Activated T-helper 1 cell treated with Interleukin-2 at 50 U/mL for 16 hours (primary cell): ENCODE measurements at regions not wholly inside any gene's neighbourhood (a gene's known extent, or its start where the extent isn't known, plus 50 kb on each side); places are given as distances from the start of the nearest gene placed in this dataset.

Experiments
- DNase-seq: peaks from one replicate; pipeline ENCODE4 v3.0.0-alpha.2; 2020; ENCODE audit warnings: low read depth

DNA sequence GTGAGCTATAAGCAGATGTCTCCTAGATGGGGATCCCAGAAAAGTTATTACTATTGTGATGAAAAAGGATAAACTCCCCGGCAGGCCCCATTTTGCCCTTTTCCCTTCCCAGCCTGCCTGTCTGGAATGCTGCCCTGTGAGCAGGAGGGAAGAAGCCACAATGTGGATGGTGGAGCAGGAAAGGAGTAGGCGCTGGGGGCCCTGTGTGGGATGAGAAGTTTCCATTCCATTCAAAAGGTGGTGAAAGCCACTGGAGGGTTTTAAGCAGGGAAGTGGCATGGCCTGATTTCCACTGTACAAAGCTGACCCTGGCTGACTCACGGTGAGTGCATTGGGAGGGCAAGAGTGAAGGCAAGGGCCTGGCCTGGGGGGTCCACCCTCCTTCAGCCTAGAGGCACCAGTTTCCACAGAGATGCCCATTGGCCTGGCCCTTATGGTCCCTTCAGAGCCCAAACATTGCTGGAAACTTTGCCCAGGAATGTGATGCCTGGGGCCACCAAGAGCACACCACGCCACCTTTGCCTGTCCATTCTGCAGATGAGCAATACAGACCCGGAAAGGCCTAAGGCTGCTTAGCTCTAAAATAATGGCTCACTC is 206.9 kb downstream of the RPLP1 start:
- no peak for DNase-seq

DNA sequence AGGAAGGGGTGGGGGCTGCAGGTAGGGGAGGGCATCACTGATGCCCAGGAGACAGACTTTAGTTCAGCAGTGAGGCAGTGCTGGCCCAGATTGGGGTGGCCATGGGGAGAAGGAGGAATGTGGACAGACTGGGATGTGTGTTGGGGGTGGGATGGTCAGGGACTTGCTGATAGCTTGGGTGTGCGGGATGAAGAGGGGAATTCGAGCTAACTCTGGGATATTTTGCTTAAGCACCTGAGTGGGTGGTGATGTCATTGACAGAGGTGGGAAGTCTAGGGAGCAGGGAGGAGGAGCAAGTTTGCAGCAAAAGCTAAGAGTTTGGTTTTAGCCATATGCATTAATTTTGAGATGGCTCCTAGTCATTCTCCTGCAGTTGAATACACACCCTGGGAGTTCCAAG is 207.5 kb downstream of the RPLP1 start:
- no peak for DNase-seq

DNA sequence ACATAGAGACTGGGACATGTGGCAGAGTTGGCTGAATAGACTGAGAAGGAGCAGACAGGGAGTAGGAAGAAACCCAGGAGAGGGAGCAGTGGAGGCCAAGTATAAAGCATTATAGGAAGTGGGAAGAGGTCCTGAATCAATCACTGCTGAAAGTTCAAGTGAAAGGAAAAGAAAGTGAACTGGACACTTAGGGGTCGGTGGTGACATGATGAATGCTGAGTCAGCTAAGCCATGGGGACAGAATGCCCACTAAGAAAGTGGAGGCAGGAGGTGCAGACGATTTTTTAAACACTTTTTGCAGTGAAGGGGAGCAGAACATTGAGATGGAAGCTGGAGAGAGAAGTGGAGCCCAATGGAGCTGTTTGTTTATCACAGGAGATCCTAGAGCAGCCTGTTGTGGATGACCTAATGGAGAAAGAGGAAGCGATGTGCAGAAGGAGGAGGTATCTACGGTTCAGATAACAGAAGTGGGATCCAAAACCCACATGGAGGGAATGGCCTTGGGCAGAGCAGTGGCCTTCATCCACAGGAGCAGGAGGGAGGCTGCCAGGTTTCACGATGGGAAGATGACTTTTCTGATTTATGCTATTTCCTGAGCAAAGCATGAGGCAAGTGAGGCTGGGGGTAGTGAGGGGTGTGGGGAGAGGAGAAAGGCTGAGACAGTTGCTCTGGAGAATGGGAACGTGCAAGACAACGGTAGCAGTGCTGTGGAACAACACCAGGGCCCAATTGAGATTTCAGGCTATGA is 208.2 kb downstream of the RPLP1 start:
- DNase-seq, result no peak

DNA sequence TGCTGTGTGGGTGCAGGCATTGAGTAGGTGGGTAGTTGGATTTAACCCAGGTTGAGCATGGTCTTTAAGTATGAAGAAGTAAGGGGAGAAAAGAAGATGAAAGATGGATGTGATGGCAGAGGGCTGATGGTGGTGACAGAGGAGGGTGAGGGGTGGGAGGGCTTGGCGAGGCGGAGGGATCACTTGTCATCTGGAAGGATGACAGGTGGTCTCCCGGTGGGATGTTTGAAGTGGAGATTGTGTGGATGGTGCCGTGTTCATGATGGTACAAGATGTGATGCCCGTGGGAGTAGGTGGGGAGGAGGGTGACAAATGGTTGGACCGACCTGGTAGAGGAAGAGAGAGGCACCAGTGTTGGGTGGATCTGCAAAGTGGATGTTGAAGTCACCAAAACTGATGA is 208.8 kb downstream of the RPLP1 start:
- DNase-seq, result no peak

DNA sequence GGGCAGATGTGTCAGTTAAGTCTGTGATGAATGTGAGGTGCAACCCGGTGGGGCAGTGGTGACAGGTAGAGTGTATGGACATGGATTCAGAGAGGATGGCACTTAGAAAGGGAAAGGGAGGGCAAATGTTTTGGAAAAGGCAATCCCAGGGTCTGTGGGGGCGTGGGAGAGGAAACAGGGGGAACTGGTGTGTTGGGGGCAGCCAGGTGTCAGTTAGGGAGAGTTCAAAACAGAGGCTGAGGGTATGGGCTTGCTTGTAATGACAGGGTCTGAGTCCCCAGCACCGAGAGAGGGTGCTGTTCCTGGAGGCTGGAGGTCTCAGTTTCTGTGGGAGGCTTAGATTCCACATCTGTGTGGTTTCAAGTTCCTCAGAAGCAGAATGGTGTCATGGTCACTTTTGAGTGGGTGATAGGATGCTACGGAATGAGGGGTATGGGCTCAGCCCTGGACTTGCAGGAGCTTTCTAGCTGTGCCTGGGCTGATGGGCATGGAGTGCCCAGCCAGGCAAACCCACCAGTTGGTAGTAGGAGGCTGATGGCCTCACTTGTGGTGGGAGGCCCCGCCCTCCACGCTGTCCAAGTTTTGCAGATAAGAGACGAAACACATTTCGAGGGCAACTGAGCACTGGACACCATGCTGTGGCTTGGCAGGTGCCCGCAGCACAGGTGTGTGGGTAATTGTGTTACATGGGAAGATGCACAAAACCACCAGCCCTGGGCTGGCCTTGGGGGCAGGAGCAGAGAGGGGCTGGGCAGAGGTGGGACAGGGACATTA is 209.4 kb downstream of the RPLP1 start:
- no peak for DNase-seq

DNA sequence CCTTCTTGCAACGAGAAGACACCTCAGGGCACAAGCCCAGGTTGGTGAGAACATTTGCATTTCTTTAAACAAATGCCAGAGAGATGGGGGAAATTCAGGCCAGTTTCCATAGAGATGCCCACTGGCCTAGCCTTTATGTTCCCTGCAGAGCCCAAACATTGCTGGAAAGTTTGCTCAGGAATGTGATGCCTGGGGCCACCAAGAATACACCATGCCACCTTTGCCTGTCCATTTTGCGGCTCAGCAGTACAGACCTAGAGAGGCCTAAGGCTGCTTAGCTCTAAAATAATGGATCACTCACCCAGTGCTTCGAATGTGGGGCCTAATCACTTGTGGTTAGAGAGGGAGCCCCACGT is 210.0 kb downstream of the RPLP1 start:
- no peak for DNase-seq

GRCh38 chr15:69663441-69663840 is 210.8 kb downstream of the RPLP1 start:
- DNase-seq, result no peak

DNA sequence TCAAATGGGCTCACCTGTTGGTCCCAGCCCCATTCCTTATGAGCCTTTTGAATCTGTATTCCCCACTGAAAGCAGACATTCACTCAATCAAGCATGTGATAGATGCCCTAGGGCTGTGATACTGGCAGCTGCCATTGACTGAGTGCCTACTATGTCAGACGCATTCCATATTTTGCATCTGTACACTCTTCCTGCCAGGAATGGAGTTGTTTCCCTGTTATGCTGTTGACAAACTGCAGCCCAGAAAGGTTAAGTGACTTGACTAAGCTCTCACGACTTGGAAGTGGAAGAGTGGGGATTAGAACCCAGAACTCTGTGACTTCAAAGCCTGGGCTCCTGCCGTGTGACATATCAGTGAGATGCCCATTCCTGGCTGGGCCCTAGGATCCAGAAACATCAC is 211.4 kb downstream of the RPLP1 start:
- DNase-seq, result no peak

GRCh38 chr15:69664572-69665571 is 212.3 kb downstream of the RPLP1 start:
- DNase-seq, result no peak

GRCh38 chr15:69665641-69666111 is 213.1 kb downstream of the RPLP1 start:
- no peak for DNase-seq

DNA sequence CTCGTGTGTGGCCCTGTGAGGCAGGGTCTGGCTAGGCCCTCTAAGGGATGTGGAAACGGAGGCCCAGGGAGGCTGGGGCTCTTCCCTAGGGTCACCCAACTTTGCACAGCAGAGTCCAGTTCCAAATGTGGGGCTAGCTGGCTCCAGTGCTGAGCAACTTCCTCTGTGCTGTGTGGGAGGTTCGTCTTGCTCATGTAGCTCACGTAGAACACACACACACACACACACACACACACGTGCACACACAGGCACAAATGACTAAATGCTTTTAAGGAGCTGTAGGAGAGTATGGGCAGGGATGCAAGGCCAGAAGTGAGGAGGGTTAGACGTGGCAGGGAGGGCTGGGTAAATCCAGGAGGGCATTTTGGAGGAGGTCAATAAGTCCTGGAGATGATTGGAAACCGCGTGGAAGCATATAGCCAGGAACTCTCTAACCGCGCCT is 213.8 kb downstream of the RPLP1 start:
- DNase-seq, result no peak

DNA sequence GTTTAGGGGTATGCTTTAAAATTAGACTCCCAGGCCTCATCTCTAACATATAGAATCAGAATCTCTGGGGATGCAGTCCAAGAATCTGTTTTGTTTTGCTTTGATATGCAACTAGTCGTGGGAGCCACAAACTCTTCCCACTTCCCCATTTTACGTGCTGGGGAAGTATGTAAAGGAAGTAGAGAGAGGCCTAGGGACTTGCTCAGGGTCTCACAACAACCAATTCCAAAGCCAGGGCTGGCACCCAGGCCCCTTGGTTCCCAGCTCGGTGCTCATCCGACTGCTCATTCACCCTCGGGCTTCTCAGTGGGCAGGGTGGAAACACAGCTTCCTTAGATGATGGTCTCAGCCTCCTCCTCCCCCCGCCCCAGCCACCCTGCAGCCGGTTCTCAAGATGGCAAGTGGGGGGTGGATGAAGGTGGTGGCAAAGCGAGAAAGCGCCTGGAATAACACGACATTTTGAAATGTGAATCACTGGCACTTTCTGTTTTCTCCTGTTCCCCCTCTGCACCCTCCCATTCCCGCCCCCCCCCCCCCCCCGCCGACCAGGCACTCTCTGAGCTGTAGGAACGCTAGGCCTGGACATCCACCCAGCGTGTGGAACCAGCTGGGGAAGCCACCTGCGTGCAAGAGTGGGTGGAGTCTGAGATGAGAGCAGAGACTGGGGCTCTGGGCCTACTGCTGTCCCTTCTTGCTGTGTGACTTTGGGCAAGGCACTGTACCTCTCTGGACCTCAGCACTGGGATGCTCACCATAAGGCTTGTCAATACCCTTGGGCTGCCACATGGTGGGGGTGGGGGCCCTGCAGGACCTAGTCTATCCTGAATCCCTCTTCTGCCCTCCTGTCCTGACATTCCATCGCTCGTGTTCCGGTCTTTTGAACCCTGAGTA is 214.5 kb downstream of the RPLP1 start:
- DNase-seq, result no peak

- DNase-seq, result no peak
Measured at GRCh38 chr15:69668039-69668705, 215.6 kb downstream of the RPLP1 start.

GRCh38 chr15:69668963-69669362 is 216.3 kb downstream of the RPLP1 start:
- no peak for DNase-seq

DNA sequence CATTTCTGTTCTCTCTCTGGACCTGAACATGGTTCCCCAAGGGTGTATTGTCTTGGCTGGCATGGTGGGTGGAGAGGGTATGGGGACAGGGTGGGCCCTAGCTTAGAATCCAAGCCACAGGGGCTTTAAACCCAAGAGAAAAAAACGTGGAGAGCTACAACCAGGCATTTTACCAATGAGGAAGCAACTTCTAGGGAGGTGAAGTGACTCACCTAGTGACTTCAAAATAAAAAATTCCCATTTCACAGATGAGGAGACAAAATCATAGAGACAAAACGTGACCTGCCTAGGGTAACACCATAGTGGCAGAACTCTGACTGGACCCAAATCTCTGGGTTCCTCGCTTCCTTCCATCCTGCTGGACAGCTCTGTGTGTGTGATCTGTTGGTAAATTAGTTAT is 216.8 kb downstream of the RPLP1 start:
- no peak for DNase-seq

GRCh38 chr15:69673291-69673881 is 220.8 kb downstream of the RPLP1 start:
- no peak for DNase-seq

GRCh38 chr15:69675731-69676130 is 223.1 kb downstream of the RPLP1 start:
- no peak for DNase-seq

DNA sequence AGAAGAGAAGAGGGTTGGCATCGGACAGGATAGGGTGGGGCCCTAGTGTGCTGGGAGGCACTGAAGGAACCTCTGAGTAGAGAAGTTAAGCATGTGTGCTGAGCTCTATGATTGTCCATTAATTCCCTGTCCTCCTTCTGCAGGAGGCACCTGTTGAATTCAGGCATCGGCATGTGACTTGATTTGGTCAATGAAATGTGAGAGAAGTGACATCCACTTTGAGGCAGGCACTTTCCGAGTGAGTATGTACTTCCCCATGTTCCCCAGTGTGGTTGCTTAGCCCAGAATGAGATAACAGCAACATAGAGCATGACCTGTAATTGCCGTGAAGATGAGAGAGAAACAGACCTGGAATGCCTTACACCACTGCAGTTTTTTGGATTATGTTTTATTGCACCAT is 224.8 kb downstream of the RPLP1 start:
- no peak for DNase-seq

GRCh38 chr15:69679623-69680228 is 227.1 kb downstream of the RPLP1 start:
- no peak for DNase-seq
